ENCODE measurements at regions not wholly inside any gene's neighbourhood (a gene's known extent, or its start where the extent isn't known, plus 50 kb on each side); places are given as distances from the start of the nearest gene placed in this dataset.

- TF ChIP-seq POLR2A (IDR thresholded peaks at IDR 0.05) (no peak), CTCF (IDR thresholded peaks at IDR 0.05) (no peak)
These were observed 148.8 kb downstream of the MACIR start for GRCh38 chr5:103407402-103407801.

Measured in prostate gland (tissue), 2 donors.